Hepatocyte (in vitro differentiated cells): ENCODE measurements at regions not wholly inside any gene's neighbourhood (a gene's known extent, or its start where the extent isn't known, plus 50 kb on each side); places are given as distances from the start of the nearest gene placed in this dataset.

Experiments used
- CTCF ChIP-seq: fragments of 200-600 bp; sonication (generic); IDR thresholded peaks from 2 replicates; pipeline ENCODE4 v1.5.1; 2016; ENCODE audit warnings: antibody characterized with exemption, mild to moderate bottlenecking; ENCODE audit not compliant: poor library complexity
- EZH2 ChIP-seq: fragments of 200-600 bp; sonication (generic); IDR thresholded peaks from 2 replicates; pipeline ENCODE4 v1.6.1; 2016; ENCODE audit warnings: antibody characterized with exemption, mild to moderate bottlenecking, borderline replicate concordance

GRCh38 chr13:33496336-33496735 is 210.8 kb upstream of the STARD13 start:
- TF ChIP-seq EZH2 (no peak), CTCF (no peak)
